CD14-positive monocyte (primary cell): ENCODE measurements at regions not wholly inside any gene's neighbourhood (a gene's known extent, or its start where the extent isn't known, plus 50 kb on each side); places are given as distances from the start of the nearest gene placed in this dataset.

Source experiments
- DNase-seq, 3 donors: peaks; one replicate each; pipeline ENCODE4 v3.0.0-alpha.2; 2011 to 2022
- H2AFZ ChIP-seq: 2 replicates; pipeline ENCODE4 v1.6.0; 2012; ENCODE audit warnings: mild to moderate bottlenecking, low read depth, low read length, inconsistent platforms; ENCODE audit not compliant: insufficient read depth, poor library complexity, severe bottlenecking
- H3K27ac ChIP-seq, 2 donors: 1 replicate in 1 of 2; 2 replicates in 1 of 2; pipeline ENCODE4 v1.5.1; 2012 to 2013; ENCODE audit warnings: low read length in 2 of 2, control low read depth in 1 of 2, inconsistent platforms in 1 of 2, low read depth in 1 of 2, mild to moderate bottlenecking in 1 of 2
- H3K27me3 ChIP-seq, 2 donors: one replicate each; pipeline versions ENCODE4 v1.6.0 to v1.6.1; 2011 to 2013; ENCODE audit warnings: low read length in 2 of 2; ENCODE audit not compliant: control insufficient read depth in 2 of 2, insufficient read depth in 2 of 2
- H3K36me3 ChIP-seq, 2 donors: replicated peaks in 1 of 2; 1 replicate in 1 of 2; 2 replicates in 1 of 2; pipeline versions ENCODE4 v1.5.1 to v1.6.1; 2012 to 2013; ENCODE audit warnings: low read length in 2 of 2, control low read depth in 1 of 2, inconsistent platforms in 1 of 2, mild to moderate bottlenecking in 1 of 2; ENCODE audit not compliant: insufficient read depth in 2 of 2, control insufficient read depth in 1 of 2
- H3K4me1 ChIP-seq, 2 donors: 1 replicate in 1 of 2; 2 replicates in 1 of 2; pipeline versions ENCODE4 v1.5.1 to v1.6.1; 2012 to 2013; ENCODE audit warnings: low read length in 2 of 2, control low read depth in 1 of 2, inconsistent platforms in 1 of 2, mild to moderate bottlenecking in 1 of 2, moderate library complexity in 1 of 2; ENCODE audit not compliant: insufficient read depth in 2 of 2, control insufficient read depth in 1 of 2
- H3K4me2 ChIP-seq: replicated peaks from 2 replicates; pipeline ENCODE3; 2012; ENCODE audit warnings: low read length, moderate library complexity, mild to moderate bottlenecking; ENCODE audit not compliant: poor library complexity, severe bottlenecking; ENCODE audit errors: extremely low read depth
- H3K4me3 ChIP-seq, 3 experiments: fragments of 200-600 bp in 1 of 3; sonication (generic) in 1 of 3; replicated peaks in 1 of 3; 1 replicate in 2 of 3; 2 replicates in 1 of 3; pipeline ENCODE4 v1.5.1; 2011 to 2013; ENCODE audit warnings: low read length in 3 of 3, mild to moderate bottlenecking in 3 of 3, control low read depth in 2 of 3, low read depth in 2 of 3, inconsistent platforms in 1 of 3, moderate library complexity in 1 of 3
- H3K79me2 ChIP-seq: 2 replicates; pipeline ENCODE4 v1.6.0; 2012; ENCODE audit warnings: mild to moderate bottlenecking, control low read depth, inconsistent platforms, low read length, moderate library complexity; ENCODE audit not compliant: insufficient read depth
- H3K9ac ChIP-seq: 2 replicates; pipeline ENCODE4 v1.6.0; 2017; ENCODE audit warnings: low read length, mild to moderate bottlenecking; ENCODE audit not compliant: insufficient read depth, poor library complexity, severe bottlenecking
- H3K9me3 ChIP-seq, 2 donors: replicated peaks in 1 of 2; 1 replicate in 1 of 2; 2 replicates in 1 of 2; pipeline versions ENCODE4 v1.5.1 to v1.6.1; 2012 to 2013; ENCODE audit warnings: low read length in 2 of 2, control low read depth in 1 of 2; ENCODE audit not compliant: control insufficient read depth in 1 of 2, insufficient read depth in 1 of 2
- H4K20me1 ChIP-seq: 2 replicates; pipeline ENCODE4 v1.6.0; 2012; ENCODE audit warnings: mild to moderate bottlenecking, low read length, control low read depth, moderate library complexity; ENCODE audit not compliant: insufficient read depth
- H3K27ac Mint-ChIP-seq, 7 donors: one replicate each; pipeline ENCODE4 v1.8.0; 2020; ENCODE audit warnings: mild to moderate bottlenecking in 7 of 7, mixed read lengths in 7 of 7, moderate library complexity in 6 of 7, inconsistent platforms in 2 of 7
- H3K27me3 Mint-ChIP-seq, 3 donors: one replicate each; pipeline ENCODE4 v1.8.0; 2021 to 2022; ENCODE audit warnings: low read depth in 3 of 3, mild to moderate bottlenecking in 3 of 3, mixed read lengths in 3 of 3, moderate library complexity in 3 of 3, inconsistent platforms in 1 of 3
- H3K36me3 Mint-ChIP-seq, 2 donors: one replicate each; pipeline ENCODE4 v1.8.0; 2020; ENCODE audit warnings: mixed read lengths in 2 of 2, inconsistent platforms in 1 of 2, mild to moderate bottlenecking in 1 of 2
- H3K4me1 Mint-ChIP-seq: one replicate; pipeline ENCODE4 v1.8.0; 2020; ENCODE audit warnings: mild to moderate bottlenecking, mixed read lengths
- H3K4me3 Mint-ChIP-seq, 2 donors: one replicate each; pipeline ENCODE4 v1.8.0; 2020; ENCODE audit warnings: mild to moderate bottlenecking in 2 of 2, mixed read lengths in 2 of 2, moderate library complexity in 1 of 2
- H3K9me3 Mint-ChIP-seq, 7 donors: one replicate each; pipeline ENCODE4 v1.8.0; 2020 to 2022; ENCODE audit warnings: mixed read lengths in 7 of 7, mild to moderate bottlenecking in 6 of 7, moderate library complexity in 6 of 7, inconsistent platforms in 2 of 7
- WGBS: methylation state at CpG from one replicate; pipeline ENCODE4 v1.1.5; 2013; ENCODE audit warnings: missing lambda C conversion rate; ENCODE audit not compliant: insufficient coverage; 5-methylcytosine and 5-hydroxymethylcytosine counted together
- intact Hi-C, 2 donors: fragments of 100-400 bp; cut with micrococcal nuclease; formaldehyde crosslinking; loops; one replicate each; pipeline versions ENCODE4 v1.15.0 to v1.15.1; 2023
- TF ChIP-seq, protein P1 (sequence below): fragments of 200-600 bp; IDR thresholded peaks from one replicate; pipeline ENCODE4 v1.8.0; 2022; ENCODE audit warnings: antibody characterized with exemption, mild to moderate bottlenecking

DNA sequence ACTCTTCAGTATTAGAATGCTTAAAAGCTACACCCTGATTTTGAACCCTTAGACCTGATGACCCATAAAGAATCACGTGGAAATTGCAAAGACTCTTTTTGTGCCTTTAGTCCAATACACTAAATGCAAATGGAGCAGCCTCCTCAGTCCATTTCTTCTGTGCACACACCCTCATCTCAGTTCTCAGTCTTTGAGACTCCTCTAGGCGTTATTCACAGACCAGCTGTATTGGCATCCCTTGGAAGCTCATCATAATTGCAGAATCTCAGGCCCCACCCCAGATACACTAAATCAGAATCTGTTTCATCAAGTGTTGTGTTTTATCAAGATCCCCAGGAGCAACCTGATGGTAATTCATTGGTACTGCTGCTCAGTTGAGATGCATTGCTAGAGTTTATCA lies 335.0 kb upstream of the ATP5MC3 start:
- Histone ChIP-seq H3K4me2 (no peak overlapping the region), H3K4me3 (no peak overlapping the region), H3K27ac (no peak overlapping the region), H4K20me1 (no peaks in the 10 kb centered on the region), H3K9me3 (no peaks in the 10 kb centered on the region), H3K9ac (no peak overlapping the region), H3K4me1 (no peaks in the 10 kb centered on the region), H3K79me2 (no peaks in the 10 kb centered on the region), H3K27me3 (no peaks in the 10 kb centered on the region), H3K36me3 (no peaks in the 10 kb centered on the region), H2AFZ (no peak overlapping the region)
- no peak for DNase-seq
- Mint-ChIP-seq H3K9me3 (peaks cover 0 to 8% (median 4%) of the 10 kb centered on the region in 7 donors), H3K36me3 (no peaks in the 10 kb centered on the region), H3K4me3 (no peak overlapping the region), H3K27ac (no peak overlapping the region), H3K4me1 (no peaks in the 10 kb centered on the region), H3K27me3 (no peaks in the 10 kb centered on the region)
- 90% methylated on average over 1 of the region's 2 CpGs for WGBS
- intact Hi-C loops = no loop called here
- TF ChIP-seq, protein P1, sequence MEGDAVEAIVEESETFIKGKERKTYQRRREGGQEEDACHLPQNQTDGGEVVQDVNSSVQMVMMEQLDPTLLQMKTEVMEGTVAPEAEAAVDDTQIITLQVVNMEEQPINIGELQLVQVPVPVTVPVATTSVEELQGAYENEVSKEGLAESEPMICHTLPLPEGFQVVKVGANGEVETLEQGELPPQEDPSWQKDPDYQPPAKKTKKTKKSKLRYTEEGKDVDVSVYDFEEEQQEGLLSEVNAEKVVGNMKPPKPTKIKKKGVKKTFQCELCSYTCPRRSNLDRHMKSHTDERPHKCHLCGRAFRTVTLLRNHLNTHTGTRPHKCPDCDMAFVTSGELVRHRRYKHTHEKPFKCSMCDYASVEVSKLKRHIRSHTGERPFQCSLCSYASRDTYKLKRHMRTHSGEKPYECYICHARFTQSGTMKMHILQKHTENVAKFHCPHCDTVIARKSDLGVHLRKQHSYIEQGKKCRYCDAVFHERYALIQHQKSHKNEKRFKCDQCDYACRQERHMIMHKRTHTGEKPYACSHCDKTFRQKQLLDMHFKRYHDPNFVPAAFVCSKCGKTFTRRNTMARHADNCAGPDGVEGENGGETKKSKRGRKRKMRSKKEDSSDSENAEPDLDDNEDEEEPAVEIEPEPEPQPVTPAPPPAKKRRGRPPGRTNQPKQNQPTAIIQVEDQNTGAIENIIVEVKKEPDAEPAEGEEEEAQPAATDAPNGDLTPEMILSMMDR = no peak

DNA sequence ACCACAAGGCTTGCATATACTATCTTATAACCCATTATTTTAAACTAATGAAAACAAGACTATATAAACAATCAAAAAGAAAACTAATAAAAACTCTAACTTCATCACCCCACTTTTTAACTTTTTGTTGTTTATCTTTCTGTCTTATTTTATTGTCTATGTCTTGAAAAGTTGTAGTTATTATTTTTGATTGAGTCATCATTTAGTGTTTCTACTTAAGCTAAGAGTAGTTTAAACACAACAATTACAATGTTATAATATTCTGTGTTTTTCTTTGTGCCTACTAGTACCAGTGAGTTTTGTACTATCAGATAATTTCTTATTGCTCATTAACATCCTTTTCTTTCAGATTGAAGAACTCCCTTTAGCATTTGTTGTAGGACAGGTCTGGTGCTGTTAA lies 318.7 kb upstream of the ATP5MC3 start:
- H3K4me3 Mint-ChIP-seq = no peak overlapping the region
- H3K4me1 ChIP-seq = no peaks in the 10 kb centered on the region
- H3K27ac ChIP-seq = no peak overlapping the region
- no peaks in the 10 kb centered on the region for H3K36me3 Mint-ChIP-seq
- no peak overlapping the region for H2AFZ ChIP-seq
- no peaks in the 10 kb centered on the region for H3K79me2 ChIP-seq
- no peaks in the 10 kb centered on the region for H4K20me1 ChIP-seq
- H3K27me3 ChIP-seq = no peaks in the 10 kb centered on the region
- TF ChIP-seq, protein P1 = no peak
- H3K4me1 Mint-ChIP-seq = no peaks in the 10 kb centered on the region
- DNase-seq = no peak
- no peak overlapping the region for H3K9ac ChIP-seq
- no peaks in the 10 kb centered on the region for H3K36me3 ChIP-seq
- no peak overlapping the region for H3K4me2 ChIP-seq
- H3K27me3 Mint-ChIP-seq = peaks cover 0 to 1% (median 0%) of the 10 kb centered on the region in 3 donors
- H3K9me3 Mint-ChIP-seq = peaks cover 8 to 22% (median 19%) of the 10 kb centered on the region in 7 donors
- no peak overlapping the region for H3K27ac Mint-ChIP-seq
- peaks cover 4 to 18% of the 10 kb centered on the region in 2 donors for H3K9me3 ChIP-seq
- no peak overlapping the region for H3K4me3 ChIP-seq
- intact Hi-C loops = no loop called here
